ENCODE measurements at regions not wholly inside any gene's neighbourhood (a gene's known extent, or its start where the extent isn't known, plus 50 kb on each side); places are given as distances from the start of the nearest gene placed in this dataset.
"Not testable (repeated sequence)": the region's sequence is repeated elsewhere in the genome, so short reads cannot be mapped to it uniquely, and the experiment has no call there.

- no peak for DNase-seq
These were observed 229.8 kb upstream of the TEX13C start for GRCh38 chrX:125089761-125090445.

- DNase-seq = no peak
These were observed 225.8 kb upstream of the TEX13C start for GRCh38 chrX:125093852-125094251.

- DNase-seq = no peak
These were observed 224.8 kb upstream of the TEX13C start for GRCh38 chrX:125094901-125095300.

- no peak for DNase-seq
These were observed 223.2 kb upstream of the TEX13C start for GRCh38 chrX:125096469-125096868.

- no peak for DNase-seq
These were observed 222.8 kb upstream of the TEX13C start for GRCh38 chrX:125096870-125097269.

GRCh38 chrX:125101971-125102755, 217.5 kb upstream of the TEX13C start:
- no peak for DNase-seq

- no peak for DNase-seq
These were observed 216.0 kb upstream of the TEX13C start for GRCh38 chrX:125103693-125104092.

GRCh38 chrX:125108921-125109320, 210.8 kb upstream of the TEX13C start:
- no peak for DNase-seq

GRCh38 chrX:125131164-125131563, 188.5 kb upstream of the TEX13C start:
- DNase-seq = no peak

- DNase-seq = no peak
These were observed 187.4 kb upstream of the TEX13C start for GRCh38 chrX:125132274-125132673.

GRCh38 chrX:125137521-125137920, 182.2 kb upstream of the TEX13C start:
- no peak for DNase-seq

GRCh38 chrX:125150231-125150630, 169.4 kb upstream of the TEX13C start:
- no peak for DNase-seq

GRCh38 chrX:125151146-125151545, 168.5 kb upstream of the TEX13C start:
- DNase-seq = no peak

GRCh38 chrX:125152011-125152410, 167.7 kb upstream of the TEX13C start:
- DNase-seq = no peak

GRCh38 chrX:125153621-125154020, 166.1 kb upstream of the TEX13C start:
- DNase-seq = no peak

GRCh38 chrX:125154288-125155257, 165.1 kb upstream of the TEX13C start:
- DNase-seq = not testable (repeated sequence)

GRCh38 chrX:125155296-125156033, 164.2 kb upstream of the TEX13C start:
- not testable (repeated sequence) for DNase-seq

- no peak for DNase-seq
These were observed 149.2 kb upstream of the TEX13C start for GRCh38 chrX:125170459-125170858.

- no peak for DNase-seq
These were observed 147.1 kb upstream of the TEX13C start for GRCh38 chrX:125172531-125172930.

GRCh38 chrX:125175991-125176584, 143.6 kb upstream of the TEX13C start:
- DNase-seq = no peak

GRCh38 chrX:125193921-125194320, 125.8 kb upstream of the TEX13C start:
- DNase-seq = no peak

- no peak for DNase-seq
These were observed 121.1 kb upstream of the TEX13C start for GRCh38 chrX:125198546-125198945.
